OCI-LY1 (cell line): ENCODE measurements at regions not wholly inside any gene's neighbourhood (a gene's known extent, or its start where the extent isn't known, plus 50 kb on each side); places are given as distances from the start of the nearest gene placed in this dataset.

ENCODE experiments used
- H2AFZ ChIP-seq: fragments of 200-600 bp; sonication (generic), shearing (Covaris generic); 2 replicates; pipeline ENCODE4 v1.6.0; 2014; ENCODE audit warnings: antibody characterized with exemption, mild to moderate bottlenecking, low read length
- H3F3A ChIP-seq: fragments of 200-600 bp; sonication (generic), shearing (Covaris generic); 2 replicates; pipeline ENCODE4 v1.6.0; 2014; ENCODE audit warnings: mild to moderate bottlenecking, antibody characterized with exemption, low read length, moderate library complexity; ENCODE audit not compliant: insufficient read depth
- H3K27ac ChIP-seq: fragments of 200-600 bp; sonication (generic); 2 replicates; pipeline ENCODE4 v1.5.1; 2014; ENCODE audit warnings: low read length, mixed run types, mild to moderate bottlenecking, low read depth; ENCODE audit not compliant: poor library complexity, severe bottlenecking
- H3K27me3 ChIP-seq: fragments of 200-600 bp; sonication (generic); 2 replicates; pipeline ENCODE4 v1.6.0; 2014; ENCODE audit warnings: antibody characterized with exemption, mild to moderate bottlenecking, low read length, moderate library complexity; ENCODE audit not compliant: insufficient read depth
- H3K36me3 ChIP-seq: fragments of 200-600 bp; sonication (generic); 2 replicates; pipeline ENCODE4 v1.6.1; 2014; ENCODE audit warnings: mild to moderate bottlenecking, antibody characterized with exemption, low read length, moderate library complexity, mixed read lengths; ENCODE audit not compliant: insufficient read depth
- H3K4me1 ChIP-seq: fragments of 200-600 bp; sonication (generic); 2 replicates; pipeline ENCODE4 v1.5.1; 2014; ENCODE audit warnings: mild to moderate bottlenecking, low read length, moderate library complexity; ENCODE audit not compliant: insufficient read depth, severe bottlenecking
- H3K4me2 ChIP-seq: fragments of 200-600 bp; sonication (generic), shearing (Covaris generic); 2 replicates; pipeline ENCODE4 v1.6.1; 2014; ENCODE audit warnings: low read length
- H3K4me3 ChIP-seq: fragments of 200-600 bp; sonication (generic); 2 replicates; pipeline ENCODE4 v1.5.1; 2014; ENCODE audit warnings: low read length, low read depth, mild to moderate bottlenecking, mixed read lengths; ENCODE audit not compliant: poor library complexity, severe bottlenecking
- H3K79me2 ChIP-seq: fragments of 200-600 bp; shearing (Covaris generic); 2 replicates; pipeline ENCODE4 v1.6.1; 2016; ENCODE audit warnings: mixed run types, low read length, mixed read lengths; ENCODE audit not compliant: insufficient read depth
- H3K9ac ChIP-seq: fragments of 200-600 bp; sonication (generic), shearing (Covaris generic); 2 replicates; pipeline ENCODE4 v1.6.1; 2014; ENCODE audit warnings: mild to moderate bottlenecking, low read length, mixed read lengths
- H3K9me2 ChIP-seq: fragments of 200-600 bp; sonication (generic), shearing (Covaris generic); 2 replicates; pipeline ENCODE4 v1.6.1; 2014; ENCODE audit warnings: low read depth, mild to moderate bottlenecking, low read length, mixed read lengths
- H3K9me3 ChIP-seq: fragments of 200-600 bp; shearing (Covaris generic); 2 replicates; pipeline ENCODE4 v1.6.1; 2014; ENCODE audit warnings: low read length, mixed read lengths
- H4K20me1 ChIP-seq: fragments of 200-600 bp; sonication (generic), shearing (Covaris generic); 2 replicates; pipeline ENCODE4 v1.6.0; 2016; ENCODE audit warnings: mild to moderate bottlenecking, low read length; ENCODE audit not compliant: insufficient read depth
- EZH2 ChIP-seq: fragments of 200-600 bp; sonication (generic), shearing (Covaris generic); IDR thresholded peaks from 2 replicates; pipeline ENCODE4 v1.8.0; 2017; ENCODE audit warnings: borderline replicate concordance, mixed run types, mild to moderate bottlenecking, antibody characterized with exemption, low read length, moderate library complexity, mixed read lengths
- TF ChIP-seq, protein P1 (sequence below): fragments of 200-600 bp; sonication (generic), shearing (Covaris generic); IDR thresholded peaks from 2 replicates; pipeline ENCODE4 v1.5.1; 2017; ENCODE audit warnings: mild to moderate bottlenecking, antibody characterized with exemption, low read length, moderate library complexity, mixed read lengths

DNA sequence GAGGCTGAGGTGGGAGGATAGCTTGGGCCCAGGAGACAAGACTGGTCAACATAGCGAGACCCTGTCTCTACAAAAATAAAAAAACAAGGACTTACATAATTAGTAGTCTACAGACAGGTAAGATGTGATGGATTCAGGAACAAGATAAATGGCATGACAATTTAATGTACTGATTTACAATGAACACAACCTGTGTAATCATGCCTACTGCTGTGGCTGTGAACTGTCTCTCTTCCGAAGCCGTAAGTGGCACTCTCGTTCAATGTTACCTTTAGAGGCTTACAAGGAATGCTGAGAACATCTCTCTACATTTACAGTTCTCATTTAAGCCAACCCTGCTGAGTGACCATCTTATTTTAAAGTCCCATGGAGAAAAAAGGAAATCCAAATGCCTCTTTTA lies 134.8 kb upstream of the PRDM1 start:
- no peaks in the 10 kb centered on the region for H3K36me3 ChIP-seq
- H3K4me2 ChIP-seq = no peak overlapping the region
- TF ChIP-seq EZH2 = no peak
- H3K27ac ChIP-seq = no peak overlapping the region
- no peaks in the 10 kb centered on the region; the same call in 1 of the 2 replicates for H4K20me1 ChIP-seq
- no peaks in the 10 kb centered on the region for H3F3A ChIP-seq
- no peaks in the 10 kb centered on the region; the same call in 1 of the 2 replicates for H3K27me3 ChIP-seq
- H3K9me2 ChIP-seq = no peaks in the 10 kb centered on the region
- H3K9me3 ChIP-seq = no peaks in the 10 kb centered on the region
- no peaks in the 10 kb centered on the region for H3K79me2 ChIP-seq
- no peak overlapping the region for H3K4me3 ChIP-seq
- no peak overlapping the region for H2AFZ ChIP-seq
- no peak overlapping the region for H3K9ac ChIP-seq
- no peaks in the 10 kb centered on the region for H3K4me1 ChIP-seq

DNA sequence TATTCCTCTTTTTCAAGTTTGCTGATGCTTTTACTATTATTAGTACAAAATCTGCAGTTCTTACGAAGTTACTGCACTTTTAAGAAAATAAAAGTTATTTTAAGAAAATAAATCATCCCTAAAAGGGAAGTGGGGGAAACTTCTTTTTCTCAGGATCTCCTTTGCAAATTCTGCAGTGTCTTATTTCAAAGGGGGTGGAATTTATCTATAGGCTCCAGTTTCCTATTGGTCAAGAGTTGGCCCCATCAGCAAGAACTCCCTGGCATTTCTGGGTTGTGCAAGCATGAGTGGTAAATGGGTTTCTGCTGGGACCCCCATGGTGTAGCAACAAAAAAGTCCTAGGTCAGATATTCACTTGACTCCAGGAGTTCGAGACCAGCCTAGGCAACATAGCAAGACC lies 136.3 kb upstream of the PRDM1 start:
- no peaks in the 10 kb centered on the region; the same call in 1 of the 2 replicates for H3K27me3 ChIP-seq
- TF ChIP-seq, protein P1, sequence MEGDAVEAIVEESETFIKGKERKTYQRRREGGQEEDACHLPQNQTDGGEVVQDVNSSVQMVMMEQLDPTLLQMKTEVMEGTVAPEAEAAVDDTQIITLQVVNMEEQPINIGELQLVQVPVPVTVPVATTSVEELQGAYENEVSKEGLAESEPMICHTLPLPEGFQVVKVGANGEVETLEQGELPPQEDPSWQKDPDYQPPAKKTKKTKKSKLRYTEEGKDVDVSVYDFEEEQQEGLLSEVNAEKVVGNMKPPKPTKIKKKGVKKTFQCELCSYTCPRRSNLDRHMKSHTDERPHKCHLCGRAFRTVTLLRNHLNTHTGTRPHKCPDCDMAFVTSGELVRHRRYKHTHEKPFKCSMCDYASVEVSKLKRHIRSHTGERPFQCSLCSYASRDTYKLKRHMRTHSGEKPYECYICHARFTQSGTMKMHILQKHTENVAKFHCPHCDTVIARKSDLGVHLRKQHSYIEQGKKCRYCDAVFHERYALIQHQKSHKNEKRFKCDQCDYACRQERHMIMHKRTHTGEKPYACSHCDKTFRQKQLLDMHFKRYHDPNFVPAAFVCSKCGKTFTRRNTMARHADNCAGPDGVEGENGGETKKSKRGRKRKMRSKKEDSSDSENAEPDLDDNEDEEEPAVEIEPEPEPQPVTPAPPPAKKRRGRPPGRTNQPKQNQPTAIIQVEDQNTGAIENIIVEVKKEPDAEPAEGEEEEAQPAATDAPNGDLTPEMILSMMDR = no peak
- TF ChIP-seq EZH2 = no peak
- no peaks in the 10 kb centered on the region for H3K9me3 ChIP-seq
- no peaks in the 10 kb centered on the region for H3K36me3 ChIP-seq
- no peaks in the 10 kb centered on the region for H3F3A ChIP-seq
- no peaks in the 10 kb centered on the region for H3K79me2 ChIP-seq
- no peaks in the 10 kb centered on the region; the same call in 1 of the 2 replicates for H4K20me1 ChIP-seq
- no peaks in the 10 kb centered on the region for H3K4me1 ChIP-seq
- H2AFZ ChIP-seq = no peak overlapping the region
- no peak overlapping the region for H3K4me2 ChIP-seq
- H3K4me3 ChIP-seq = no peak overlapping the region
- no peak overlapping the region for H3K27ac ChIP-seq
- no peaks in the 10 kb centered on the region for H3K9me2 ChIP-seq
- no peak overlapping the region for H3K9ac ChIP-seq

DNA sequence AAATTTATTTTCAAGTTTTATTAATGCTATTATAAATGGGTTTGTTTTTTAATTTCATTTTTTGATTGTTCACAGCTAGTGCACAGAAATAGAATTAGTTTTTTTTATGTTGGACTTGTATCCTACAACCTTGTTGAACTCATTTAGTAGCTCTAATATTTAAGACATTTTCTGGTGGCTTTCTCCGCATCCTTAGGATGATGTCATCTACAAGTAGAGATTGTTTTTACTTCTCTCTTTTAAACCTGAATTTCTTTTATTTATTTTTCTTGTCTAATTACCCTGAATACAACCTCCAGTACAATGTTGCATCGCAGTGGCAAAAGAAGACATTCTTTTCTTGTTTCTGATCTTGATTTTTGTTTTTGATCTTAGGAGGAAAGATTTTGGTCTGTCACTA lies 142.6 kb upstream of the PRDM1 start:
- Histone ChIP-seq H3K27ac (no peak overlapping the region), H3F3A (no peaks in the 10 kb centered on the region), H3K27me3 (no peaks in the 10 kb centered on the region), H3K4me2 (no peak overlapping the region), H2AFZ (no peak overlapping the region), H3K9ac (no peak overlapping the region), H3K4me3 (no peak overlapping the region), H3K36me3 (no peaks in the 10 kb centered on the region), H3K9me2 (no peaks in the 10 kb centered on the region), H3K9me3 (no peaks in the 10 kb centered on the region), H3K4me1 (no peaks in the 10 kb centered on the region), H4K20me1 (no peaks in the 10 kb centered on the region), H3K79me2 (no peaks in the 10 kb centered on the region)
- no peak for TF ChIP-seq EZH2
- TF ChIP-seq, protein P1 = no peak

DNA sequence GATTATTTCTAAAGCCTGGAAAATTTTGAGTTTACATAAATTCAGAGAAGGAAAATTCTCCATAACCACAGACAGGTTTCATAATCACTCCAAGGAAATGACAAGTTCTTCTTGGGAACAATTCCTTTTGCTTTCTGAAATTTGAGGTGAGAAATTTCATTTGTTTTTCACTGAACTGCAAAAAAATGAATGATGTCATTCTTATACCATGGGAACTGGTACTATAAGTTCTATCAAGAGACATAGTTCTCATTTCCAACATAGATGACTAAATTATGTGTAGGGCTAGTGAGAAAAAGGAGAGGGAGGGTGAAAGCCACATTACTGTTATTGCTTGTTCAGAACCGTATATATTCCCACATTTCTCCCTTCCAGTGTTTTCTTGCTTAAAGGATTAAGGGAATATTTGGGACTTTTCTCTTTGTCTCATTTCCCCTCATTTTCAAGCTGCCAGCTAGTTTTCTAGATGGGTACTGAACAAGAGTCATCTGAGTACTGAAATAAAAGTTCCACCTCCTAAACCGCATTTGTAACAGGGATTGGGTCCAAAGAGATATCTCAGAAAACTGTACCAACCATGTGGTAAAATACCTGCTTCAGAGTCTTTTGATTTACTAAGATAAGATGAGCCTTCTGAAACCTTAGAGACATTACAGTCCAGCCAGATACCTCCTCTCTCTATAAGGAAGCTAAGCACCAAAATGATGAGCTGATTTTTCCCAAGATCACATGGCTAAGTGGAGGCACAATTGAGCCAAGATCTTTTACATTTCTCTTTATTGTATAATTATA lies 144.3 kb upstream of the PRDM1 start:
- H3K27me3 ChIP-seq = no peaks in the 10 kb centered on the region
- H3K9me2 ChIP-seq = no peaks in the 10 kb centered on the region
- H3K4me2 ChIP-seq = no peak overlapping the region
- no peak overlapping the region for H3K9ac ChIP-seq
- no peaks in the 10 kb centered on the region for H3K9me3 ChIP-seq
- no peaks in the 10 kb centered on the region for H4K20me1 ChIP-seq
- no peak overlapping the region for H2AFZ ChIP-seq
- no peak overlapping the region for H3K4me3 ChIP-seq
- H3K79me2 ChIP-seq = no peaks in the 10 kb centered on the region
- no peaks in the 10 kb centered on the region for H3K36me3 ChIP-seq
- no peaks in the 10 kb centered on the region for H3F3A ChIP-seq
- H3K27ac ChIP-seq = no peak overlapping the region
- no peaks in the 10 kb centered on the region for H3K4me1 ChIP-seq
- TF ChIP-seq, protein P1 = no peak
- no peak for TF ChIP-seq EZH2
